SK-N-SH (cell line): ENCODE measurements at regions not wholly inside any gene's neighbourhood (a gene's known extent, or its start where the extent isn't known, plus 50 kb on each side); places are given as distances from the start of the nearest gene placed in this dataset.

ENCODE experiments used
- CTCF ChIA-PET: fragments of 300-600, 350-600 bp; formaldehyde crosslinking; extraction: SDS; loops from one replicate; lab custom pipeline; 2021; lab: Yijun Ruan, JAX
- POLR2A ChIA-PET: fragments of 350-600 bp; sonication (Branson Sonifier 250); formaldehyde crosslinking; extraction: SDS; loops from one replicate; lab custom pipeline; 2020; ENCODE audit warnings: antibody characterized with exemption, inconsistent platforms; lab: Yijun Ruan, JAX
- DNase-seq: peaks from one replicate; pipeline ENCODE4 v3.0.0; 2012
- H2AFZ ChIP-seq: fragments of 200-600 bp; sonication (generic); 2 replicates; pipeline ENCODE4 v1.8.1; 2016; ENCODE audit warnings: antibody characterized with exemption, mild to moderate bottlenecking, low read depth
- H3F3A ChIP-seq: fragments of 200-600 bp; sonication (generic); replicated peaks from 2 replicates; pipeline ENCODE3; 2016; ENCODE audit warnings: antibody characterized with exemption, mild to moderate bottlenecking; ENCODE audit not compliant: insufficient read depth
- H3K27ac ChIP-seq, 2 experiments: fragments of 200-500 bp in 1 of 2; fragments of 200-600 bp in 1 of 2; sonication (Bioruptor generic) in 1 of 2; sonication (generic), shearing (Covaris generic) in 1 of 2; 2 replicates each; pipeline versions ENCODE4 v1.5.1 to v1.6.1; 2014 to 2016; ENCODE audit warnings: low read depth in 2 of 2, inconsistent platforms in 1 of 2, low read length in 1 of 2, mild to moderate bottlenecking in 1 of 2, mixed read lengths in 1 of 2
- H3K27me3 ChIP-seq: fragments of 200-600 bp; sonication (generic), shearing (Covaris generic); 2 replicates; pipeline ENCODE4 v1.6.1; 2016; ENCODE audit warnings: mixed run types; ENCODE audit not compliant: insufficient read depth
- H3K36me3 ChIP-seq, 2 experiments: fragments of 200-500 bp in 1 of 2; fragments of 200-600 bp in 1 of 2; sonication (Bioruptor generic) in 1 of 2; sonication (generic) in 1 of 2; replicated peaks in 1 of 2; 2 replicates each; pipeline versions ENCODE3 to v1.5.1; 2014 to 2016; ENCODE audit warnings: low read length in 1 of 2, mild to moderate bottlenecking in 1 of 2; ENCODE audit not compliant: insufficient read depth in 2 of 2, control insufficient read depth in 1 of 2
- H3K4me1 ChIP-seq, 2 experiments: fragments of 200-500 bp in 1 of 2; fragments of 200-600 bp in 1 of 2; sonication (Bioruptor generic) in 1 of 2; sonication (generic), shearing (Covaris generic) in 1 of 2; 2 replicates each; pipeline versions ENCODE4 v1.5.1 to v1.6.1; 2014 to 2016; ENCODE audit warnings: low read depth in 1 of 2, low read length in 1 of 2, mixed run types in 1 of 2; ENCODE audit not compliant: insufficient read depth in 2 of 2, control insufficient read depth in 1 of 2
- H3K4me2 ChIP-seq: fragments of 200-600 bp; sonication (generic), shearing (Covaris generic); 2 replicates; pipeline ENCODE4 v1.6.1; 2017; ENCODE audit warnings: mixed run types
- H3K4me3 ChIP-seq, 2 experiments: fragments of 200-500 bp in 1 of 2; fragments of 200-600 bp in 1 of 2; sonication (Bioruptor generic) in 1 of 2; sonication (generic), shearing (Covaris generic) in 1 of 2; 2 replicates each; pipeline versions ENCODE4 v1.5.1 to v1.8.1; 2014 to 2016; ENCODE audit warnings: low read depth in 2 of 2, inconsistent platforms in 1 of 2, low read length in 1 of 2, mild to moderate bottlenecking in 1 of 2, mixed read lengths in 1 of 2, moderate library complexity in 1 of 2
- H3K79me2 ChIP-seq: fragments of 200-600 bp; sonication (generic); 2 replicates; pipeline ENCODE4 v1.8.1; 2017; ENCODE audit warnings: mild to moderate bottlenecking; ENCODE audit not compliant: insufficient read depth
- H3K9ac ChIP-seq: fragments of 200-600 bp; sonication (generic); 2 replicates; pipeline ENCODE4 v1.6.1; 2017; ENCODE audit warnings: mixed run types
- H3K9me2 ChIP-seq: fragments of 200-600 bp; sonication (generic); 2 replicates; pipeline ENCODE4 v1.6.1; 2017; ENCODE audit warnings: mixed run types
- H3K9me3 ChIP-seq: fragments of 200-600 bp; sonication (generic); 2 replicates; pipeline ENCODE4 v1.6.1; 2017; ENCODE audit warnings: mixed run types, mild to moderate bottlenecking, moderate library complexity
- H4K20me1 ChIP-seq: fragments of 200-600 bp; sonication (generic); 2 replicates; pipeline ENCODE4 v1.6.1; 2017; ENCODE audit warnings: mild to moderate bottlenecking, mixed run types; ENCODE audit not compliant: insufficient read depth
- CHD2 ChIP-seq: fragments of 150-350 bp; IDR thresholded peaks from 2 replicates; pipeline ENCODE4 v1.6.1; 2018; ENCODE audit warnings: low read length; ENCODE audit not compliant: partially characterized antibody
- EP300 ChIP-seq, 2 experiments: IDR thresholded peaks; 2 replicates each; pipeline versions ENCODE4 v1.4.0 to v1.6.1; 2012; ENCODE audit warnings: borderline replicate concordance in 1 of 2, low read depth in 1 of 2, low read length in 1 of 2
- EZH2phosphoT487 ChIP-seq: fragments of 200-600 bp; sonication (generic); IDR thresholded peaks from 2 replicates; pipeline ENCODE4 v1.6.1; 2017; ENCODE audit warnings: low read depth, mixed run types, mild to moderate bottlenecking, antibody characterized with exemption, moderate library complexity, borderline replicate concordance
- FOXM1 ChIP-seq: IDR thresholded peaks from 2 replicates; pipeline ENCODE4 v1.4.0; 2012; ENCODE audit warnings: low read depth, mild to moderate bottlenecking
- GABPA ChIP-seq: IDR thresholded peaks from 2 replicates; pipeline ENCODE4 v1.4.0; 2012; ENCODE audit warnings: low read depth, mild to moderate bottlenecking
- GATA2 ChIP-seq: sonication (generic); formaldehyde crosslinking; IDR thresholded peaks from 2 replicates; pipeline ENCODE4 v1.5.0; 2020; ENCODE audit warnings: mild to moderate bottlenecking, missing genetic modification reagents
- MXI1 ChIP-seq: IDR thresholded peaks from 2 replicates; pipeline ENCODE4 v1.6.1; 2012; ENCODE audit warnings: mild to moderate bottlenecking, low read depth, low read length, improper control_type of control experiment
- NFIC ChIP-seq: IDR thresholded peaks from 2 replicates; pipeline ENCODE4 v1.4.0; 2012; ENCODE audit warnings: borderline replicate concordance
- POLR2AphosphoS5 ChIP-seq: IDR thresholded peaks from 2 replicates; pipeline ENCODE4 v1.6.1; 2012; ENCODE audit warnings: low read depth, low read length
- RAD21 ChIP-seq: IDR thresholded peaks from 2 replicates; pipeline ENCODE4 v1.6.1; 2012; ENCODE audit warnings: mild to moderate bottlenecking, low read length
- RFX5 ChIP-seq: IDR thresholded peaks from 2 replicates; pipeline ENCODE4 v1.6.1; 2012; ENCODE audit warnings: mild to moderate bottlenecking, improper control_type of control experiment, low read length
- SIN3A ChIP-seq: IDR thresholded peaks from 2 replicates; pipeline ENCODE4 v1.6.1; 2012; ENCODE audit warnings: low read depth, mild to moderate bottlenecking, low read length, moderate library complexity, borderline replicate concordance
- TCF12 ChIP-seq: IDR thresholded peaks from 2 replicates; pipeline ENCODE4 v1.4.0; 2012
- WGBS: methylation state at CpG from one replicate; pipeline ENCODE4 v1.1.6; 2017; ENCODE audit warnings: low lambda C conversion rate; 5-methylcytosine and 5-hydroxymethylcytosine counted together
- TF ChIP-seq, protein P1 (sequence below): IDR thresholded peaks from 2 replicates; pipeline ENCODE4 v1.6.1; 2012; ENCODE audit warnings: mild to moderate bottlenecking, low read depth, low read length, moderate library complexity
- TF ChIP-seq, protein P2 (sequence below): fragments of 200-600 bp; sonication (generic); IDR thresholded peaks from 2 replicates; pipeline ENCODE4 v1.6.1; 2017; ENCODE audit warnings: antibody characterized with exemption, mild to moderate bottlenecking, moderate library complexity
- TF ChIP-seq, protein P3 (sequence below): IDR thresholded peaks from 2 replicates; pipeline ENCODE4 v1.4.0; 2012; ENCODE audit warnings: low read depth, borderline replicate concordance

- TF ChIP-seq, protein P1, sequence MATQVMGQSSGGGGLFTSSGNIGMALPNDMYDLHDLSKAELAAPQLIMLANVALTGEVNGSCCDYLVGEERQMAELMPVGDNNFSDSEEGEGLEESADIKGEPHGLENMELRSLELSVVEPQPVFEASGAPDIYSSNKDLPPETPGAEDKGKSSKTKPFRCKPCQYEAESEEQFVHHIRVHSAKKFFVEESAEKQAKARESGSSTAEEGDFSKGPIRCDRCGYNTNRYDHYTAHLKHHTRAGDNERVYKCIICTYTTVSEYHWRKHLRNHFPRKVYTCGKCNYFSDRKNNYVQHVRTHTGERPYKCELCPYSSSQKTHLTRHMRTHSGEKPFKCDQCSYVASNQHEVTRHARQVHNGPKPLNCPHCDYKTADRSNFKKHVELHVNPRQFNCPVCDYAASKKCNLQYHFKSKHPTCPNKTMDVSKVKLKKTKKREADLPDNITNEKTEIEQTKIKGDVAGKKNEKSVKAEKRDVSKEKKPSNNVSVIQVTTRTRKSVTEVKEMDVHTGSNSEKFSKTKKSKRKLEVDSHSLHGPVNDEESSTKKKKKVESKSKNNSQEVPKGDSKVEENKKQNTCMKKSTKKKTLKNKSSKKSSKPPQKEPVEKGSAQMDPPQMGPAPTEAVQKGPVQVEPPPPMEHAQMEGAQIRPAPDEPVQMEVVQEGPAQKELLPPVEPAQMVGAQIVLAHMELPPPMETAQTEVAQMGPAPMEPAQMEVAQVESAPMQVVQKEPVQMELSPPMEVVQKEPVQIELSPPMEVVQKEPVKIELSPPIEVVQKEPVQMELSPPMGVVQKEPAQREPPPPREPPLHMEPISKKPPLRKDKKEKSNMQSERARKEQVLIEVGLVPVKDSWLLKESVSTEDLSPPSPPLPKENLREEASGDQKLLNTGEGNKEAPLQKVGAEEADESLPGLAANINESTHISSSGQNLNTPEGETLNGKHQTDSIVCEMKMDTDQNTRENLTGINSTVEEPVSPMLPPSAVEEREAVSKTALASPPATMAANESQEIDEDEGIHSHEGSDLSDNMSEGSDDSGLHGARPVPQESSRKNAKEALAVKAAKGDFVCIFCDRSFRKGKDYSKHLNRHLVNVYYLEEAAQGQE: no peak
- TF ChIP-seq TCF12 (no peak), GATA2 (CRISPR knock-in tag) (no peak), POLR2AphosphoS5 (no peak), GABPA (no peak), CHD2 (no peak), MXI1 (no peak)
Observed at GRCh38 chr12:60419986-60420385, 824.2 kb downstream of the SLC16A7 start (continued).

GRCh38 chr12:60421741-60422140, 825.9 kb downstream of the SLC16A7 start:
- H3K27ac ChIP-seq: no peak overlapping the region
- no peaks in the 10 kb centered on the region for H3K9me2 ChIP-seq
- POLR2A ChIA-PET: no interaction called here
- H3K4me2 ChIP-seq: no peak overlapping the region
- CTCF ChIA-PET: no interaction called here
- TF ChIP-seq, protein P2, sequence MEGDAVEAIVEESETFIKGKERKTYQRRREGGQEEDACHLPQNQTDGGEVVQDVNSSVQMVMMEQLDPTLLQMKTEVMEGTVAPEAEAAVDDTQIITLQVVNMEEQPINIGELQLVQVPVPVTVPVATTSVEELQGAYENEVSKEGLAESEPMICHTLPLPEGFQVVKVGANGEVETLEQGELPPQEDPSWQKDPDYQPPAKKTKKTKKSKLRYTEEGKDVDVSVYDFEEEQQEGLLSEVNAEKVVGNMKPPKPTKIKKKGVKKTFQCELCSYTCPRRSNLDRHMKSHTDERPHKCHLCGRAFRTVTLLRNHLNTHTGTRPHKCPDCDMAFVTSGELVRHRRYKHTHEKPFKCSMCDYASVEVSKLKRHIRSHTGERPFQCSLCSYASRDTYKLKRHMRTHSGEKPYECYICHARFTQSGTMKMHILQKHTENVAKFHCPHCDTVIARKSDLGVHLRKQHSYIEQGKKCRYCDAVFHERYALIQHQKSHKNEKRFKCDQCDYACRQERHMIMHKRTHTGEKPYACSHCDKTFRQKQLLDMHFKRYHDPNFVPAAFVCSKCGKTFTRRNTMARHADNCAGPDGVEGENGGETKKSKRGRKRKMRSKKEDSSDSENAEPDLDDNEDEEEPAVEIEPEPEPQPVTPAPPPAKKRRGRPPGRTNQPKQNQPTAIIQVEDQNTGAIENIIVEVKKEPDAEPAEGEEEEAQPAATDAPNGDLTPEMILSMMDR: peak; percentile 18; the same call in 1 of the 2 replicates
- TF ChIP-seq SIN3A: no peak
- no peak overlapping the region for H3K9ac ChIP-seq
- H3K4me1 ChIP-seq: no peaks in the 10 kb centered on the region
- no peak overlapping the region for H2AFZ ChIP-seq
- H3K36me3 ChIP-seq: no peaks in the 10 kb centered on the region
- no peaks in the 10 kb centered on the region for H3K79me2 ChIP-seq
- H3F3A ChIP-seq: no peaks in the 10 kb centered on the region
- H4K20me1 ChIP-seq: no peaks in the 10 kb centered on the region
- no peak for DNase-seq
- H3K9me3 ChIP-seq: no peaks in the 10 kb centered on the region; the same call in 1 of the 2 replicates
- H3K27me3 ChIP-seq: no peaks in the 10 kb centered on the region
- WGBS: 9% methylated on average over 1 of the region's 1 CpG
- H3K4me3 ChIP-seq: no peak overlapping the region

DNA sequence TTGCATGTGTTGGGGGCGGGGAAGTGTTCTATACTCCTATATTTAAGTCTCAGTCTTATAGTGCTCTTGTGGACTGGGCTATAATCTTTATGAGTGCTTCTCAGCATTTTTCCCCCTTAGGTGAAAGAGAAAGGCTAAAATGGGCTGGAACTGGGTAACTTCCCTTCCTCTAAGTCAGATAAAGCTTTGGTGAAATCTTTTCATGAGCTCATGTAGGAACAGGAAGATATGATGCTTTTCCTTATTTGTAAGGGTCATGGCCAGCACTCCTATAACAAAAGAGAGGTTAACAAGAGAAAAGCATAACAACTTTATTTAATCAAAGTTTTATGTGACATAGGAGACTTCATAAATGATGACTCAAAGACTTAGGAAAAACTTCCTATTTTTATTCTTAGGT, 841.5 kb downstream of the SLC16A7 start:
- WGBS: 4% methylated on average over 1 of the region's 1 CpG
- no peaks in the 10 kb centered on the region for H4K20me1 ChIP-seq
- no peak for DNase-seq
- H3K4me3 ChIP-seq: no peak overlapping the region
- ChIA-PET CTCF (no interaction called here), POLR2A (no interaction called here)
- H3K9me3 ChIP-seq: no peaks in the 10 kb centered on the region
- no peaks in the 10 kb centered on the region for H3K36me3 ChIP-seq
- no peak overlapping the region for H3K9ac ChIP-seq
- no peaks in the 10 kb centered on the region for H3K9me2 ChIP-seq
- no peak overlapping the region for H3K4me2 ChIP-seq
- H2AFZ ChIP-seq: no peak overlapping the region
- no peaks in the 10 kb centered on the region for H3F3A ChIP-seq
- H3K79me2 ChIP-seq: no peaks in the 10 kb centered on the region
- no peaks in the 10 kb centered on the region for H3K27me3 ChIP-seq
- H3K4me1 ChIP-seq: no peaks in the 10 kb centered on the region
- H3K27ac ChIP-seq: no peak overlapping the region
- no peak for TF ChIP-seq NFIC
- TF ChIP-seq RAD21: no peak
- no peak for TF ChIP-seq EZH2phosphoT487
- TF ChIP-seq, protein P2: no peak
- TF ChIP-seq FOXM1: no peak
- TF ChIP-seq, protein P3, sequence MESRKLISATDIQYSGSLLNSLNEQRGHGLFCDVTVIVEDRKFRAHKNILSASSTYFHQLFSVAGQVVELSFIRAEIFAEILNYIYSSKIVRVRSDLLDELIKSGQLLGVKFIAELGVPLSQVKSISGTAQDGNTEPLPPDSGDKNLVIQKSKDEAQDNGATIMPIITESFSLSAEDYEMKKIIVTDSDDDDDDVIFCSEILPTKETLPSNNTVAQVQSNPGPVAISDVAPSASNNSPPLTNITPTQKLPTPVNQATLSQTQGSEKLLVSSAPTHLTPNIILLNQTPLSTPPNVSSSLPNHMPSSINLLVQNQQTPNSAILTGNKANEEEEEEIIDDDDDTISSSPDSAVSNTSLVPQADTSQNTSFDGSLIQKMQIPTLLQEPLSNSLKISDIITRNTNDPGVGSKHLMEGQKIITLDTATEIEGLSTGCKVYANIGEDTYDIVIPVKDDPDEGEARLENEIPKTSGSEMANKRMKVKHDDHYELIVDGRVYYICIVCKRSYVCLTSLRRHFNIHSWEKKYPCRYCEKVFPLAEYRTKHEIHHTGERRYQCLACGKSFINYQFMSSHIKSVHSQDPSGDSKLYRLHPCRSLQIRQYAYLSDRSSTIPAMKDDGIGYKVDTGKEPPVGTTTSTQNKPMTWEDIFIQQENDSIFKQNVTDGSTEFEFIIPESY: no peak
- no peak for TF ChIP-seq MXI1
- TF ChIP-seq EP300 (IDR thresholded peaks at IDR 0.05; ENCODE audit: borderline replicate concordance in 1 of 2, low read depth in 1 of 2, low read length in 1 of 2): no peak
- no peak for TF ChIP-seq RFX5
